22Rv1 (cell line): ENCODE measurements at regions not wholly inside any gene's neighbourhood (a gene's known extent, or its start where the extent isn't known, plus 50 kb on each side); places are given as distances from the start of the nearest gene placed in this dataset.

Experiments used
- H3K27ac ChIP-seq: fragments of 450-650 bp; 2 replicates; pipeline ENCODE4 v1.5.1; 2017
- CTCF ChIP-seq: fragments of 450-650 bp; IDR thresholded peaks from 2 replicates; pipeline ENCODE4 v1.5.1; 2017; ENCODE audit warnings: mild to moderate bottlenecking
- ZFX ChIP-seq: fragments of 450-650 bp; IDR thresholded peaks from 2 replicates; pipeline ENCODE4 v1.6.1; 2017; ENCODE audit warnings: antibody characterized with exemption, borderline replicate concordance

- no peak overlapping the region for H3K27ac ChIP-seq
- TF ChIP-seq CTCF, result no peak
- TF ChIP-seq ZFX, result no peak
Measured at GRCh38 chr17:71883845-71884244, 237.0 kb upstream of the SOX9 start.

GRCh38 chr17:71885662-71886061, 235.2 kb upstream of the SOX9 start:
- TF ChIP-seq CTCF (no peak), ZFX (no peak)

GRCh38 chr17:71899317-71899716, 221.5 kb upstream of the SOX9 start:
- no peak overlapping the region for H3K27ac ChIP-seq
- no peak for TF ChIP-seq CTCF
- TF ChIP-seq ZFX, result no peak

More at GRCh38 chr17:71885662-71886061, 235.2 kb upstream of the SOX9 start:
- no peak overlapping the region for H3K27ac ChIP-seq

GRCh38 chr17:71900621-71901229, 220.1 kb upstream of the SOX9 start:
- TF ChIP-seq CTCF, result no peak
- TF ChIP-seq ZFX, result no peak
- H3K27ac ChIP-seq, result no peak overlapping the region

GRCh38 chr17:71902894-71903506, 217.8 kb upstream of the SOX9 start:
- H3K27ac ChIP-seq, result no peak overlapping the region
- TF ChIP-seq CTCF (no peak), ZFX (no peak)

GRCh38 chr17:71905376-71906031, 215.3 kb upstream of the SOX9 start:
- no peak overlapping the region for H3K27ac ChIP-seq
- no peak for TF ChIP-seq CTCF
- no peak for TF ChIP-seq ZFX

GRCh38 chr17:71909155-71909554, 211.7 kb upstream of the SOX9 start:
- TF ChIP-seq ZFX (no peak), CTCF (no peak)
- no peak overlapping the region for H3K27ac ChIP-seq
